Esophagus squamous epithelium (tissue), 5 donors: ENCODE measurements at regions not wholly inside any gene's neighbourhood (a gene's known extent, or its start where the extent isn't known, plus 50 kb on each side); places are given as distances from the start of the nearest gene placed in this dataset.

ENCODE experiments used
- DNase-seq: peaks from one replicate; lab custom pipeline; 2025; lab: John Stamatoyannopoulos, UW
- H3K27ac ChIP-seq, 4 donors: fragments of 200-600 bp; sonication (generic); one replicate each; pipeline ENCODE4 v1.5.1; 2016 to 2019; ENCODE audit warnings: mild to moderate bottlenecking in 1 of 4
- H3K27me3 ChIP-seq, 4 donors: fragments of 200-600 bp; sonication (generic); 1 replicate in 3 of 4; 2 replicates in 1 of 4; pipeline versions ENCODE4 v1.5.1 to v1.6.0; 2017 to 2021; ENCODE audit warnings: antibody characterized with exemption in 1 of 4
- H3K36me3 ChIP-seq, 3 donors: fragments of 200-600 bp; sonication (generic); one replicate each; pipeline ENCODE4 v1.5.1; 2016 to 2019
- H3K4me1 ChIP-seq, 3 donors: fragments of 200-600 bp; sonication (generic); one replicate each; pipeline ENCODE4 v1.5.1; 2017 to 2019
- H3K4me3 ChIP-seq, 4 donors: fragments of 200-600 bp; sonication (generic); 1 replicate in 3 of 4; 2 replicates in 1 of 4; pipeline ENCODE4 v1.5.1; 2016 to 2019; ENCODE audit warnings: mild to moderate bottlenecking in 2 of 4, moderate library complexity in 1 of 4
- H3K9me3 ChIP-seq, 3 donors: fragments of 200-600 bp; sonication (generic); one replicate each; pipeline ENCODE4 v1.5.1; 2016 to 2019
- POLR2A ChIP-seq, 4 donors: fragments of 450-650 bp; IDR thresholded peaks; one replicate each; pipeline ENCODE4 v1.6.1; 2017; ENCODE audit warnings: antibody characterized with exemption in 4 of 4, mild to moderate bottlenecking in 4 of 4, moderate library complexity in 3 of 4
- WGBS, 2 donors: methylation state at CpG; one replicate each; pipeline ENCODE4 v1.1.5; 2018; 5-methylcytosine and 5-hydroxymethylcytosine counted together
- intact Hi-C: fragments of 100-400 bp; cut with DNase I; formaldehyde crosslinking; loops from one replicate; pipeline ENCODE4 v1.15.0; 2022
- TF ChIP-seq, protein P1 (sequence below), 6 experiments: fragments of 450-650 bp in 4 of 6; fragments of 200-600 bp in 2 of 6; sonication (generic) in 2 of 6; IDR thresholded peaks; one replicate each; pipeline ENCODE4 v1.5.1; 2016 to 2019; ENCODE audit warnings: antibody characterized with exemption in 6 of 6, mild to moderate bottlenecking in 4 of 6, moderate library complexity in 4 of 6
- donor health status: DM: yes; HTN: yes; CAD: no.

GRCh38 chr18:47752796-47753645 lies 177.4 kb downstream of the SMAD2 start:
- WGBS, 2 donors: 84 to 90% methylated on average over 9 to 10 of the region's 10 CpGs
- no peak overlapping the region for H3K27ac ChIP-seq
- peaks cover 0 to 51% (median 0%) of the 10 kb centered on the region in 4 donors for H3K27me3 ChIP-seq
- TF ChIP-seq, protein P1, sequence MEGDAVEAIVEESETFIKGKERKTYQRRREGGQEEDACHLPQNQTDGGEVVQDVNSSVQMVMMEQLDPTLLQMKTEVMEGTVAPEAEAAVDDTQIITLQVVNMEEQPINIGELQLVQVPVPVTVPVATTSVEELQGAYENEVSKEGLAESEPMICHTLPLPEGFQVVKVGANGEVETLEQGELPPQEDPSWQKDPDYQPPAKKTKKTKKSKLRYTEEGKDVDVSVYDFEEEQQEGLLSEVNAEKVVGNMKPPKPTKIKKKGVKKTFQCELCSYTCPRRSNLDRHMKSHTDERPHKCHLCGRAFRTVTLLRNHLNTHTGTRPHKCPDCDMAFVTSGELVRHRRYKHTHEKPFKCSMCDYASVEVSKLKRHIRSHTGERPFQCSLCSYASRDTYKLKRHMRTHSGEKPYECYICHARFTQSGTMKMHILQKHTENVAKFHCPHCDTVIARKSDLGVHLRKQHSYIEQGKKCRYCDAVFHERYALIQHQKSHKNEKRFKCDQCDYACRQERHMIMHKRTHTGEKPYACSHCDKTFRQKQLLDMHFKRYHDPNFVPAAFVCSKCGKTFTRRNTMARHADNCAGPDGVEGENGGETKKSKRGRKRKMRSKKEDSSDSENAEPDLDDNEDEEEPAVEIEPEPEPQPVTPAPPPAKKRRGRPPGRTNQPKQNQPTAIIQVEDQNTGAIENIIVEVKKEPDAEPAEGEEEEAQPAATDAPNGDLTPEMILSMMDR (IDR thresholded peaks at IDR 0.05): no peak
- H3K4me1 ChIP-seq: peaks cover 0 to 10% (median 0%) of the 10 kb centered on the region in 3 donors
- intact Hi-C loops: no loop called here
- DNase-seq: no peak
- H3K4me3 ChIP-seq: no peak overlapping the region
- H3K9me3 ChIP-seq: no peaks in the 10 kb centered on the region
- no peaks in the 10 kb centered on the region for H3K36me3 ChIP-seq

- intact Hi-C loops: no loop called here
- H3K27me3 ChIP-seq: peaks cover 0 to 55% (median 0%) of the 10 kb centered on the region in 4 donors
- TF ChIP-seq POLR2A (IDR thresholded peaks at IDR 0.05): no peak
- TF ChIP-seq, protein P1 (IDR thresholded peaks at IDR 0.05): no peak
- no peaks in the 10 kb centered on the region for H3K9me3 ChIP-seq
- DNase-seq: no peak
- H3K4me1 ChIP-seq: peaks cover 0 to 10% (median 0%) of the 10 kb centered on the region in 3 donors
- 75 to 76% methylated on average over 7 to 8 of the region's 8 CpGs for WGBS, 2 donors
- no peaks in the 10 kb centered on the region for H3K36me3 ChIP-seq
- H3K27ac ChIP-seq: no peak overlapping the region
- H3K4me3 ChIP-seq: no peak overlapping the region
Measured at GRCh38 chr18:47750889-47751423, 179.5 kb downstream of the SMAD2 start.

- no peak for DNase-seq
- Histone ChIP-seq H3K27me3 (peaks cover 0 to 42% (median 0%) of the 10 kb centered on the region in 4 donors), H3K36me3 (no peaks in the 10 kb centered on the region), H3K4me1 (peaks cover 0 to 10% (median 0%) of the 10 kb centered on the region in 3 donors), H3K9me3 (no peaks in the 10 kb centered on the region), H3K4me3 (no peak overlapping the region), H3K27ac (no peak overlapping the region)
- WGBS, 2 donors: 88 to 90% methylated on average over 4 to 7 of the region's 7 CpGs
- intact Hi-C loops: loop anchor here (10.0 kb wide), 1 partner anchor 645 kb away; no protein-coding TSS in a partner anchor
- no peak for TF ChIP-seq POLR2A (IDR thresholded peaks at IDR 0.05)
- TF ChIP-seq, protein P1 (IDR thresholded peaks at IDR 0.05): no peak
Measured at GRCh38 chr18:47749600-47749973, 180.9 kb downstream of the SMAD2 start.

- H3K27ac ChIP-seq: no peak overlapping the region
- 5 to 7% methylated on average over 16 to 43 of the region's 60 CpGs for WGBS, 2 donors
Measured at GRCh38 chr18:47748847-47749599, 181.4 kb downstream of the SMAD2 start.

More at GRCh38 chr18:47748847-47749599, 181.4 kb downstream of the SMAD2 start:
- Histone ChIP-seq H3K36me3 (no peaks in the 10 kb centered on the region), H3K27me3 (peaks cover 0 to 37% (median 0%) of the 10 kb centered on the region in 4 donors), H3K4me1 (peaks cover 0 to 10% (median 0%) of the 10 kb centered on the region in 3 donors), H3K9me3 (no peaks in the 10 kb centered on the region), H3K4me3 (peak overlapping the region in 3 of 4 donors; percentile 25 to 55 (median 35))
- intact Hi-C loops: loop anchor here (10.0 kb wide), 1 partner anchor 644 kb away; no protein-coding TSS in a partner anchor
- peak; percentile 9 for DNase-seq
- no peak for TF ChIP-seq POLR2A (IDR thresholded peaks at IDR 0.05)
- TF ChIP-seq, protein P1 (IDR thresholded peaks at IDR 0.05): peak; percentile 95 to 100 (median 100)
